MM.1S (cell line): ENCODE measurements at regions not wholly inside any gene's neighbourhood (a gene's known extent, or its start where the extent isn't known, plus 50 kb on each side); places are given as distances from the start of the nearest gene placed in this dataset.
"Not testable (repeated sequence)": the region's sequence is repeated elsewhere in the genome, so short reads cannot be mapped to it uniquely, and the experiment has no call there.

Experiments used
- DNase-seq: peaks from one replicate; pipeline ENCODE4 v3.0.0-alpha.2; 2015
- H2AFZ ChIP-seq: fragments of 300-600 bp; sonication (generic); 2 replicates; pipeline ENCODE4 v1.6.0; 2016; ENCODE audit warnings: antibody characterized with exemption, low read length
- H3F3A ChIP-seq: fragments of 300-600 bp; sonication (generic); 2 replicates; pipeline ENCODE4 v1.6.1; 2016; ENCODE audit warnings: mild to moderate bottlenecking, antibody characterized with exemption, low read length, moderate library complexity, mixed read lengths; ENCODE audit not compliant: insufficient read depth
- H3K27ac ChIP-seq: fragments of 300-600 bp; sonication (generic); 2 replicates; pipeline ENCODE4 v1.5.1; 2016; ENCODE audit warnings: mild to moderate bottlenecking, low read length
- H3K27me3 ChIP-seq: fragments of 300-600 bp; sonication (generic); replicated peaks from 2 replicates; pipeline ENCODE4 v1.6.0; 2016; ENCODE audit warnings: low read length; ENCODE audit not compliant: insufficient read depth
- H3K36me3 ChIP-seq: fragments of 300-600 bp; sonication (generic); replicated peaks from 2 replicates; pipeline ENCODE4 v1.6.1; 2016; ENCODE audit warnings: mild to moderate bottlenecking, low read length, mixed read lengths; ENCODE audit not compliant: insufficient read depth
- H3K4me1 ChIP-seq: fragments of 300-600 bp; sonication (generic); 2 replicates; pipeline ENCODE4 v1.6.1; 2016; ENCODE audit warnings: low read length, mixed read lengths
- H3K4me2 ChIP-seq: fragments of 300-600 bp; sonication (generic); 2 replicates; pipeline ENCODE4 v1.6.0; 2016; ENCODE audit warnings: low read depth, low read length
- H3K4me3 ChIP-seq: fragments of 300-600 bp; sonication (generic); 2 replicates; pipeline ENCODE4 v1.5.1; 2016; ENCODE audit warnings: low read length, mixed read lengths
- H3K79me2 ChIP-seq: fragments of 300-600 bp; sonication (generic); 2 replicates; pipeline ENCODE4 v1.6.1; 2016; ENCODE audit warnings: mixed run types, low read length, mixed read lengths
- H3K9ac ChIP-seq: fragments of 300-600 bp; sonication (generic); 2 replicates; pipeline ENCODE4 v1.6.1; 2016; ENCODE audit warnings: low read length, mixed read lengths
- H3K9me2 ChIP-seq: fragments of 300-600 bp; sonication (generic); replicated peaks from 2 replicates; pipeline ENCODE4 v1.6.1; 2016; ENCODE audit warnings: mild to moderate bottlenecking, low read length, mixed read lengths; ENCODE audit not compliant: insufficient read depth
- H3K9me3 ChIP-seq: fragments of 300-600 bp; sonication (generic); replicated peaks from 2 replicates; pipeline ENCODE4 v1.6.1; 2016; ENCODE audit warnings: mild to moderate bottlenecking, low read length, mixed read lengths; ENCODE audit not compliant: insufficient read depth
- H4K20me1 ChIP-seq: fragments of 300-600 bp; sonication (generic); 2 replicates; pipeline ENCODE4 v1.6.1; 2016; ENCODE audit warnings: mild to moderate bottlenecking, low read length, moderate library complexity, mixed read lengths; ENCODE audit not compliant: insufficient read depth
- CTCF ChIP-seq: fragments of 300-600 bp; sonication (generic); IDR thresholded peaks from 2 replicates; pipeline ENCODE4 v1.5.1; 2016; ENCODE audit warnings: antibody characterized with exemption, low read length, mixed read lengths
- EZH2 ChIP-seq: fragments of 300-600 bp; sonication (generic); optimal IDR thresholded peaks from 2 replicates; pipeline ENCODE3; 2017; ENCODE audit warnings: low read depth, mild to moderate bottlenecking, antibody characterized with exemption, low read length, mixed read lengths
- EZH2phosphoT487 ChIP-seq: fragments of 300-600 bp; sonication (generic); IDR thresholded peaks from 2 replicates; pipeline ENCODE4 v1.6.1; 2018; ENCODE audit warnings: antibody characterized with exemption, low read length

GRCh38 chr5:120330558-120330957 is 133.5 kb upstream of the PRR16 start:
- H3K4me2 ChIP-seq, result no peak overlapping the region
- H2AFZ ChIP-seq, result no peak overlapping the region
- H3K27me3 ChIP-seq, result no peaks in the 10 kb centered on the region
- DNase-seq, result no peak
- no peaks in the 10 kb centered on the region for H3K9me2 ChIP-seq
- H3K9ac ChIP-seq, result no peak overlapping the region
- no peak overlapping the region for H3K27ac ChIP-seq
- H4K20me1 ChIP-seq, result no peaks in the 10 kb centered on the region
- H3K36me3 ChIP-seq, result no peaks in the 10 kb centered on the region
- H3K9me3 ChIP-seq, result no peaks in the 10 kb centered on the region
- no peak overlapping the region for H3K4me3 ChIP-seq
- no peaks in the 10 kb centered on the region for H3K79me2 ChIP-seq
- no peak for TF ChIP-seq EZH2
- TF ChIP-seq EZH2phosphoT487, result no peak
- no peak for TF ChIP-seq CTCF
- H3F3A ChIP-seq, result no peaks in the 10 kb centered on the region
- no peaks in the 10 kb centered on the region for H3K4me1 ChIP-seq

GRCh38 chr5:120344181-120344580 is 119.9 kb upstream of the PRR16 start:
- no peak for DNase-seq
- no peaks in the 10 kb centered on the region for H3K36me3 ChIP-seq
- no peaks in the 10 kb centered on the region for H4K20me1 ChIP-seq
- no peak overlapping the region for H2AFZ ChIP-seq
- no peak overlapping the region for H3K9ac ChIP-seq
- H3K4me1 ChIP-seq, result no peaks in the 10 kb centered on the region
- no peaks in the 10 kb centered on the region for H3K27me3 ChIP-seq
- H3K9me3 ChIP-seq, result no peaks in the 10 kb centered on the region
- no peaks in the 10 kb centered on the region; the same call in 1 of the 2 replicates for H3K9me2 ChIP-seq
- no peak overlapping the region for H3K27ac ChIP-seq
- no peak overlapping the region for H3K4me3 ChIP-seq
- no peak overlapping the region for H3K4me2 ChIP-seq
- H3F3A ChIP-seq, result no peaks in the 10 kb centered on the region
- TF ChIP-seq EZH2phosphoT487 (no peak), CTCF (no peak), EZH2 (no peak)
- no peaks in the 10 kb centered on the region for H3K79me2 ChIP-seq

- Histone ChIP-seq H3F3A (no peaks in the 10 kb centered on the region), H3K9ac (no peak overlapping the region), H3K27me3 (no peaks in the 10 kb centered on the region), H3K4me3 (no peak overlapping the region), H2AFZ (no peak overlapping the region), H3K36me3 (no peaks in the 10 kb centered on the region), H3K4me2 (no peak overlapping the region), H3K9me3 (no peaks in the 10 kb centered on the region), H4K20me1 (no peaks in the 10 kb centered on the region), H3K27ac (no peak overlapping the region), H3K79me2 (no peaks in the 10 kb centered on the region), H3K4me1 (no peaks in the 10 kb centered on the region), H3K9me2 (no peaks in the 10 kb centered on the region; the same call in 1 of the 2 replicates)
- DNase-seq, result no peak
- TF ChIP-seq EZH2phosphoT487, result no peak
- TF ChIP-seq CTCF, result no peak
- TF ChIP-seq EZH2, result no peak
Measured at GRCh38 chr5:120345947-120346346, 118.2 kb upstream of the PRR16 start.

- not testable (repeated sequence) for H3F3A ChIP-seq, H3K9ac ChIP-seq, H3K4me1 ChIP-seq, H3K4me2 ChIP-seq, H3K9me3 ChIP-seq, H3K36me3 ChIP-seq, H2AFZ ChIP-seq, H3K79me2 ChIP-seq, H3K9me2 ChIP-seq, DNase-seq, H3K27me3 ChIP-seq, H4K20me1 ChIP-seq, H3K4me3 ChIP-seq, H3K27ac ChIP-seq
Measured at GRCh38 chr5:120351071-120351470, 113.0 kb upstream of the PRR16 start.
